ENCODE measurements at regions not wholly inside any gene's neighbourhood (a gene's known extent, or its start where the extent isn't known, plus 50 kb on each side); places are given as distances from the start of the nearest gene placed in this dataset.
A peak's percentile ranks its signal among the peaks of the same experiment; 100 is the strongest.

GRCh38 chr7:121793716-121794115, 79.2 kb upstream of the PTPRZ1 start:
- 0 out of 2 replicates have a peak, but pooled peaks have one; percentile 5 for TF ChIP-seq MAX (IDR thresholded peaks at IDR 0.05; ENCODE audit: low read depth, low read length)
- no peak for TF ChIP-seq CTCF (IDR thresholded peaks at IDR 0.05; ENCODE audit: low read depth, low read length)
- no peak for TF ChIP-seq MYC (IDR thresholded peaks at IDR 0.05; ENCODE audit: low read depth, low read length)
- no peak for TF ChIP-seq POLR2A (IDR thresholded peaks at IDR 0.05; ENCODE audit: extremely low read depth, insufficient read length)
- H3K4me3 ChIP-seq (ENCODE audit: low read depth, low read length) = no peak overlapping the region
- no peak for DNase-seq (ENCODE audit: low read depth)

GRCh38 chr7:121777672-121778071, 95.3 kb upstream of the PTPRZ1 start:
- DNase-seq (ENCODE audit: low read depth) = no peak
- no peak for TF ChIP-seq CTCF (IDR thresholded peaks at IDR 0.05; ENCODE audit: low read depth, low read length)
- TF ChIP-seq POLR2A (IDR thresholded peaks at IDR 0.05; ENCODE audit: extremely low read depth, insufficient read length) = no peak
- no peak for TF ChIP-seq MAX (IDR thresholded peaks at IDR 0.05; ENCODE audit: low read depth, low read length)
- no peak for TF ChIP-seq MYC (IDR thresholded peaks at IDR 0.05; ENCODE audit: low read depth, low read length)
- no peak overlapping the region for H3K4me3 ChIP-seq (ENCODE audit: low read depth, low read length)

- H3K4me3 ChIP-seq (ENCODE audit: low read depth, low read length) = no peak overlapping the region
- no peak for DNase-seq (ENCODE audit: low read depth)
- TF ChIP-seq MAX (IDR thresholded peaks at IDR 0.05; ENCODE audit: low read depth, low read length) (no peak), CTCF (IDR thresholded peaks at IDR 0.05; ENCODE audit: low read depth, low read length) (no peak), MYC (IDR thresholded peaks at IDR 0.05; ENCODE audit: low read depth, low read length) (no peak), POLR2A (IDR thresholded peaks at IDR 0.05; ENCODE audit: extremely low read depth, insufficient read length) (no peak)
These were observed 98.4 kb upstream of the PTPRZ1 start for GRCh38 chr7:121774563-121774962.

- DNase-seq (ENCODE audit: low read depth) = no peak
- TF ChIP-seq MAX (IDR thresholded peaks at IDR 0.05; ENCODE audit: low read depth, low read length) (no peak), POLR2A (IDR thresholded peaks at IDR 0.05; ENCODE audit: extremely low read depth, insufficient read length) (no peak), MYC (IDR thresholded peaks at IDR 0.05; ENCODE audit: low read depth, low read length) (no peak), CTCF (IDR thresholded peaks at IDR 0.05; ENCODE audit: low read depth, low read length) (no peak)
- H3K4me3 ChIP-seq (ENCODE audit: low read depth, low read length) = no peak overlapping the region
These were observed 106.3 kb upstream of the PTPRZ1 start for GRCh38 chr7:121766676-121767075.

GRCh38 chr7:121761399-121761798, 111.6 kb upstream of the PTPRZ1 start:
- DNase-seq (ENCODE audit: low read depth) = no peak
- TF ChIP-seq MYC (IDR thresholded peaks at IDR 0.05; ENCODE audit: low read depth, low read length) (no peak), POLR2A (IDR thresholded peaks at IDR 0.05; ENCODE audit: extremely low read depth, insufficient read length) (no peak), MAX (IDR thresholded peaks at IDR 0.05; ENCODE audit: low read depth, low read length) (no peak), CTCF (IDR thresholded peaks at IDR 0.05; ENCODE audit: low read depth, low read length) (no peak)
- no peak overlapping the region for H3K4me3 ChIP-seq (ENCODE audit: low read depth, low read length)
